IPS DF 4.7 (cell line): ENCODE measurements at regions not wholly inside any gene's neighbourhood (a gene's known extent, or its start where the extent isn't known, plus 50 kb on each side); places are given as distances from the start of the nearest gene placed in this dataset.

ENCODE experiments used
- DNase-seq: peaks from one replicate; pipeline ENCODE4 v3.0.0-alpha.2; 2013; ENCODE audit warnings: low spot score; ENCODE audit errors: extremely low read depth

- no peak for DNase-seq
Measured at GRCh38 chr2:222351035-222351434, 52.2 kb upstream of the PAX3 start.

GRCh38 chr2:222352981-222353380 is 54.2 kb upstream of the PAX3 start:
- no peak for DNase-seq

- no peak for DNase-seq
Measured at GRCh38 chr2:222353993-222354392, 55.2 kb upstream of the PAX3 start.

GRCh38 chr2:222355860-222356259 is 57.1 kb upstream of the PAX3 start:
- DNase-seq, result no peak

- no peak for DNase-seq
Measured at GRCh38 chr2:222357930-222358329, 59.1 kb upstream of the PAX3 start.

GRCh38 chr2:222358876-222359275 is 60.1 kb upstream of the PAX3 start:
- no peak for DNase-seq

- DNase-seq, result no peak
Measured at GRCh38 chr2:222360146-222360545, 61.3 kb upstream of the PAX3 start.

- DNase-seq, result no peak
Measured at GRCh38 chr2:222360997-222361396, 62.2 kb upstream of the PAX3 start.

- no peak for DNase-seq
Measured at GRCh38 chr2:222361787-222362186, 62.6 kb upstream of the SGPP2 start.

- DNase-seq, result no peak
Measured at GRCh38 chr2:222362336-222362735, 62.0 kb upstream of the SGPP2 start.

GRCh38 chr2:222364285-222364895 is 60.0 kb upstream of the SGPP2 start:
- no peak for DNase-seq

- DNase-seq, result peak; percentile 33
Measured at GRCh38 chr2:222368280-222368679, 56.1 kb upstream of the SGPP2 start.

GRCh38 chr2:222372993-222373392 is 51.4 kb upstream of the SGPP2 start:
- DNase-seq, result no peak
